ENCODE measurements at regions not wholly inside any gene's neighbourhood (a gene's known extent, or its start where the extent isn't known, plus 50 kb on each side); places are given as distances from the start of the nearest gene placed in this dataset.

DNA sequence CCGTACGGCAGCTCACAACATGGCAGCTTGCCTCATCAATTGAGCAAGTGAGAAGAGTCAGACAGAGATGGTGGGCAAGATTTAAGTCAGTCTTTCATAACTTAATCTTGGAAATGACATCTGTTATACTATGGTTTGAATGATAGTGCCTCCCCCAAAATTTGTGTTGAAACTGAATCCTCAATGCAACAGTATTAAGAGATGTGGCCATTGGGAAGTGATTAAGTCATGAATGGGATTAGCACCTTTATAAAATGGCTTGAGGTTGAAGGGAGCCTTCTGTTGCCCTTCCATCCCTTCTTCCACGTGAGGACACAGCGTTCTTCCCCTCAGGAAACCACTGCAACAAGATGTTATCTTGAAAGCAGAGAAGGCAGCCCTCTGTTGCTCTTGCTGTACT is 124.2 kb downstream of the C12orf75 start:
- Histone ChIP-seq H2BK12ac (ENCODE audit: low read length) (peak overlapping the region; percentile 86), H4K12ac (ENCODE audit: low read depth, low read length) (peak overlapping the region; percentile 24), H2AFZ (ENCODE audit: insufficient read depth, low read length, poor library complexity) (no peak overlapping the region), H3K9ac (ENCODE audit: low read length) (no peak overlapping the region), H3K27me3 (ENCODE audit: insufficient read depth, low read length) (no peaks in the 10 kb centered on the region), H3K79me1 (ENCODE audit: low read length) (peaks cover 2% of the 10 kb centered on the region), H3K79me2 (ENCODE audit: control insufficient read depth, insufficient read depth, low read length, poor library complexity) (no peaks in the 10 kb centered on the region), H3K14ac (ENCODE audit: low read length) (no peak overlapping the region), H3K4me3 (ENCODE audit: low read depth, low read length) (no peak overlapping the region), H3K4ac (ENCODE audit: low read depth, low read length) (no peak overlapping the region), H3K18ac (ENCODE audit: low read length) (no peak overlapping the region), H3K23ac (ENCODE audit: low read length) (no peak overlapping the region), H2AK5ac (ENCODE audit: low read length) (no peak overlapping the region), H4K8ac (ENCODE audit: low read depth, low read length) (no peak overlapping the region), H4K91ac (ENCODE audit: low read depth, low read length) (peak overlapping the region; percentile 37), H3K4me1 (ENCODE audit: control insufficient read depth in 1 of 2, insufficient read depth in 2 of 2, low read length in 2 of 2) (peaks cover 2 to 10% of the 10 kb centered on the region in 2 experiments), H3K36me3 (ENCODE audit: control insufficient read depth in 1 of 2, insufficient read depth in 2 of 2, low read length in 2 of 2) (no peaks in the 10 kb centered on the region), H3K27ac (ENCODE audit: low read depth, low read length) (no peak overlapping the region), H3K4me2 (ENCODE audit: low read length) (no peak overlapping the region), H3K9me3 (ENCODE audit: insufficient read depth, low read depth, low read length) (no peaks in the 10 kb centered on the region), H2BK5ac (ENCODE audit: low read depth, low read length, poor library complexity) (no peak overlapping the region), H2BK120ac (ENCODE audit: insufficient read depth, low read length, poor library complexity) (peak overlapping the region; percentile 59)
- no CpG with 5 or more reads among the region's 4 CpGs for WGBS (ENCODE audit: extremely low coverage, insufficient coverage, insufficient read length)
- DNase-seq: no peak

- no peak overlapping the region for H3K23ac ChIP-seq (ENCODE audit: low read length)
- H3K36me3 ChIP-seq (ENCODE audit: control insufficient read depth in 1 of 2, insufficient read depth in 2 of 2, low read length in 2 of 2): no peaks in the 10 kb centered on the region
- H3K79me1 ChIP-seq (ENCODE audit: low read length): peaks cover 2% of the 10 kb centered on the region
- no peak overlapping the region for H2BK5ac ChIP-seq (ENCODE audit: low read depth, low read length, poor library complexity)
- no peak overlapping the region for H2BK12ac ChIP-seq (ENCODE audit: low read length)
- no peaks in the 10 kb centered on the region for H3K27me3 ChIP-seq (ENCODE audit: insufficient read depth, low read length)
- no peaks in the 10 kb centered on the region for H3K9me3 ChIP-seq (ENCODE audit: insufficient read depth, low read depth, low read length)
- no peak overlapping the region for H3K4ac ChIP-seq (ENCODE audit: low read depth, low read length)
- no peak overlapping the region for H3K9ac ChIP-seq (ENCODE audit: low read length)
- no peak overlapping the region for H4K8ac ChIP-seq (ENCODE audit: low read depth, low read length)
- no peak overlapping the region for H4K91ac ChIP-seq (ENCODE audit: low read depth, low read length)
- no peak overlapping the region for H3K4me3 ChIP-seq (ENCODE audit: low read depth, low read length)
- no peak overlapping the region for H3K18ac ChIP-seq (ENCODE audit: low read length)
- H3K4me1 ChIP-seq (ENCODE audit: control insufficient read depth in 1 of 2, insufficient read depth in 2 of 2, low read length in 2 of 2): peaks cover 2 to 12% of the 10 kb centered on the region in 2 experiments
- no peak overlapping the region for H2BK120ac ChIP-seq (ENCODE audit: insufficient read depth, low read length, poor library complexity)
- H2AFZ ChIP-seq (ENCODE audit: insufficient read depth, low read length, poor library complexity): no peak overlapping the region
- no CpG with 5 or more reads among the region's 3 CpGs for WGBS (ENCODE audit: extremely low coverage, insufficient coverage, insufficient read length)
- H4K12ac ChIP-seq (ENCODE audit: low read depth, low read length): no peak overlapping the region
- no peaks in the 10 kb centered on the region for H3K79me2 ChIP-seq (ENCODE audit: control insufficient read depth, insufficient read depth, low read length, poor library complexity)
- no peak overlapping the region for H3K27ac ChIP-seq (ENCODE audit: low read depth, low read length)
- peak; percentile 9 to 51 for DNase-seq
- H2AK5ac ChIP-seq (ENCODE audit: low read length): no peak overlapping the region
- H3K4me2 ChIP-seq (ENCODE audit: low read length): no peak overlapping the region
- no peak overlapping the region for H3K14ac ChIP-seq (ENCODE audit: low read length)
These were observed 124.8 kb downstream of the C12orf75 start for GRCh38 chr12:105455261-105455660.

DNA sequence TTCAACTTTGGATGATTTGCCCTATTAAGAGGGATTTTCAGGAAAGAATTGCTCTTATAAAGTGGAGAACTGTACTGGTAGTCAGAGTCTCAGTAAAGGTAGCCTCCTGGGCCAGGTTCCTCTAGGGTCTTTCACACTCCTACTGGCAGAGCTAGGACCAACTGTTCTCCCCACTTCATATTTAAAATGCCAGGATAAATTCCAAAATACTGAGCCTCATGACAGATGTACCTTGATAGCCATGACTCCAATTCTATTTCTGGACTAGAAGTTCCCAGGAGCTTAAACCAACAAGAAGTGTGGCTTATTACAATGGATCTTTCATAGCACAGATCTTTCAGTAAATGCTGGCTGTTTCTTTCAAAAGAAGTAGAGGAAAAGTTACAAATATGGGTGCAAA is 126.5 kb downstream of the C12orf75 start:
- Histone ChIP-seq H3K14ac (ENCODE audit: low read length) (no peak overlapping the region), H3K23ac (ENCODE audit: low read length) (no peak overlapping the region), H3K4me1 (ENCODE audit: control insufficient read depth in 1 of 2, insufficient read depth in 2 of 2, low read length in 2 of 2) (peaks cover 2 to 12% of the 10 kb centered on the region in 2 experiments), H3K79me2 (ENCODE audit: control insufficient read depth, insufficient read depth, low read length, poor library complexity) (no peaks in the 10 kb centered on the region), H3K79me1 (ENCODE audit: low read length) (peaks cover 2% of the 10 kb centered on the region), H3K4ac (ENCODE audit: low read depth, low read length) (no peak overlapping the region), H3K27ac (ENCODE audit: low read depth, low read length) (no peak overlapping the region), H2BK12ac (ENCODE audit: low read length) (no peak overlapping the region), H2BK5ac (ENCODE audit: low read depth, low read length, poor library complexity) (no peak overlapping the region), H3K9ac (ENCODE audit: low read length) (no peak overlapping the region), H4K12ac (ENCODE audit: low read depth, low read length) (no peak overlapping the region), H3K4me3 (ENCODE audit: low read depth, low read length) (no peak overlapping the region), H3K18ac (ENCODE audit: low read length) (no peak overlapping the region), H3K36me3 (ENCODE audit: control insufficient read depth in 1 of 2, insufficient read depth in 2 of 2, low read length in 2 of 2) (no peaks in the 10 kb centered on the region), H3K27me3 (ENCODE audit: insufficient read depth, low read length) (no peaks in the 10 kb centered on the region), H2AK5ac (ENCODE audit: low read length) (no peak overlapping the region), H4K8ac (ENCODE audit: low read depth, low read length) (no peak overlapping the region), H3K9me3 (ENCODE audit: insufficient read depth, low read depth, low read length) (no peaks in the 10 kb centered on the region), H3K4me2 (ENCODE audit: low read length) (no peak overlapping the region), H2BK120ac (ENCODE audit: insufficient read depth, low read length, poor library complexity) (no peak overlapping the region), H2AFZ (ENCODE audit: insufficient read depth, low read length, poor library complexity) (no peak overlapping the region), H4K91ac (ENCODE audit: low read depth, low read length) (no peak overlapping the region)
- no peak for DNase-seq

DNA sequence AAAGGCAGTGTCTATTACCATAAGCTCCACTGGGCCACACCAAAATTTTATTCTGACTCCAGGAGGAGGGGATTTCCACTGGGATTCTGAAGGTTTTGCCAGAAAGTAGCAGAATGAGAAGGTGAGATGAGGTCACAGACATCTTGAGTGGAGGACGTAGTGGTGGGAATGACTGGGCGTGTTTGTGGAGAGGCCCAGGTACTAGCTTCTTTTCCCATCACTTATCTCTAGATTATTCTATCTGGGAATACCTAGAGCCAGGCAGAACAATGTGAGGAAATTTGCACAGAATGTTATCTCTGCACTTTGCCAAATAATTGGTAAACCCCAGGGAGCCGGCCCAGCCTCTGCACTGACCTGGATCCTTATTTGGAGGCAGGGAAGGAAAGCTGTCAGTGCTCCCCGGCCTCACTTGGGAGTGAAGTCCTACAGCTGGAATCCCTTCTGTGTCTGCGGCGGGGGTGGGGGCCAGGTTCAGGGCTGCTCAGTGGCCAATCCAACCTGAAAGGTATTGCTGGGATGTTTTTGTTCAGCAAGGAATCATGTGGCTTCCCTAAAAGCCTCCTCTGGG is 129.4 kb downstream of the C12orf75 start:
- no peak overlapping the region for H3K4me3 ChIP-seq (ENCODE audit: low read depth, low read length)
- no peak for DNase-seq
- H2BK120ac ChIP-seq (ENCODE audit: insufficient read depth, low read length, poor library complexity): no peak overlapping the region
- no peaks in the 10 kb centered on the region for H3K27me3 ChIP-seq (ENCODE audit: insufficient read depth, low read length)
- no peak overlapping the region for H3K14ac ChIP-seq (ENCODE audit: low read length)
- no peak overlapping the region for H2AFZ ChIP-seq (ENCODE audit: insufficient read depth, low read length, poor library complexity)
- H3K4me1 ChIP-seq (ENCODE audit: control insufficient read depth in 1 of 2, insufficient read depth in 2 of 2, low read length in 2 of 2): peaks cover 2 to 6% of the 10 kb centered on the region in 2 experiments
- no peak overlapping the region for H3K23ac ChIP-seq (ENCODE audit: low read length)
- H4K8ac ChIP-seq (ENCODE audit: low read depth, low read length): no peak overlapping the region
- H3K9me3 ChIP-seq (ENCODE audit: insufficient read depth, low read depth, low read length): no peaks in the 10 kb centered on the region
- no peak overlapping the region for H3K4ac ChIP-seq (ENCODE audit: low read depth, low read length)
- no peak overlapping the region for H4K12ac ChIP-seq (ENCODE audit: low read depth, low read length)
- no peak overlapping the region for H3K27ac ChIP-seq (ENCODE audit: low read depth, low read length)
- H2BK5ac ChIP-seq (ENCODE audit: low read depth, low read length, poor library complexity): no peak overlapping the region
- H3K36me3 ChIP-seq (ENCODE audit: control insufficient read depth in 1 of 2, insufficient read depth in 2 of 2, low read length in 2 of 2): no peaks in the 10 kb centered on the region
- H2AK5ac ChIP-seq (ENCODE audit: low read length): no peak overlapping the region
- H3K18ac ChIP-seq (ENCODE audit: low read length): no peak overlapping the region
- WGBS (ENCODE audit: extremely low coverage, insufficient coverage, insufficient read length): no CpG with 5 or more reads among the region's 6 CpGs
- H2BK12ac ChIP-seq (ENCODE audit: low read length): no peak overlapping the region
- no peak overlapping the region for H3K9ac ChIP-seq (ENCODE audit: low read length)
- no peak overlapping the region for H3K4me2 ChIP-seq (ENCODE audit: low read length)
- H3K79me2 ChIP-seq (ENCODE audit: control insufficient read depth, insufficient read depth, low read length, poor library complexity): no peaks in the 10 kb centered on the region
- peak overlapping the region; percentile 35 for H4K91ac ChIP-seq (ENCODE audit: low read depth, low read length)
- H3K79me1 ChIP-seq (ENCODE audit: low read length): no peaks in the 10 kb centered on the region
